22Rv1 (cell line): ENCODE measurements at regions not wholly inside any gene's neighbourhood (a gene's known extent, or its start where the extent isn't known, plus 50 kb on each side); places are given as distances from the start of the nearest gene placed in this dataset.

Experiments used
- CTCF ChIP-seq: fragments of 450-650 bp; IDR thresholded peaks from 2 replicates; pipeline ENCODE4 v1.5.1; 2017; ENCODE audit warnings: mild to moderate bottlenecking
- ZFX ChIP-seq: fragments of 450-650 bp; IDR thresholded peaks from 2 replicates; pipeline ENCODE4 v1.6.1; 2017; ENCODE audit warnings: antibody characterized with exemption, borderline replicate concordance

GRCh38 chr10:60485025-60485424 lies 95.3 kb upstream of the ANK3 start:
- TF ChIP-seq CTCF: no peak
- no peak for TF ChIP-seq ZFX
